ENCODE measurements at regions not wholly inside any gene's neighbourhood (a gene's known extent, or its start where the extent isn't known, plus 50 kb on each side); places are given as distances from the start of the nearest gene placed in this dataset.

GRCh38 chr2:103959174-103960128 lies 894.5 kb upstream of the POU3F3 start:
- TF ChIP-seq POLR2AphosphoS5 (IDR thresholded peaks at IDR 0.05; ENCODE audit: borderline replicate concordance, low read depth, low read length) (no peak), EZH2 (IDR thresholded peaks at IDR 0.05) (no peak)

Data from SK-N-MC (cell line).